ENCODE measurements at regions not wholly inside any gene's neighbourhood (a gene's known extent, or its start where the extent isn't known, plus 50 kb on each side); places are given as distances from the start of the nearest gene placed in this dataset.

GRCh38 chr9:18238752-18239447 is 235.1 kb upstream of the ADAMTSL1 start:
- Histone ChIP-seq H3K4ac (ENCODE audit: low read depth, low read length) (no peak overlapping the region), H3K14ac (replicated peaks; ENCODE audit: low read depth, low read length) (no peak overlapping the region), H3K27ac (ENCODE audit: insufficient read depth, low read length) (no peak overlapping the region), H3K9ac (ENCODE audit: low read depth, low read length) (no peak overlapping the region), H3K4me3 (ENCODE audit: insufficient read depth, low read depth, low read length) (no peak overlapping the region), H4K20me1 (ENCODE audit: insufficient read depth, low read length) (no peaks in the 10 kb centered on the region), H3K36me3 (ENCODE audit: control insufficient read depth, insufficient read depth, low read length) (no peaks in the 10 kb centered on the region), H3K56ac (ENCODE audit: extremely low read depth, insufficient read depth, low read length) (no peak overlapping the region), H3K4me1 (ENCODE audit: control insufficient read depth, insufficient read depth, low read length) (no peaks in the 10 kb centered on the region), H2AK5ac (ENCODE audit: low read depth, low read length) (no peak overlapping the region), H3K9me1 (ENCODE audit: insufficient read depth, low read length) (peaks cover 3% of the 10 kb centered on the region), H2BK20ac (ENCODE audit: low read depth, low read length) (no peak overlapping the region), H3K79me1 (ENCODE audit: low read depth in 1 of 2, low read length in 2 of 2) (no peaks in the 10 kb centered on the region), H2BK120ac (ENCODE audit: low read depth, low read length) (no peak overlapping the region), H2BK15ac (ENCODE audit: low read depth, low read length) (no peak overlapping the region), H4K8ac (ENCODE audit: low read depth in 2 of 2, low read length in 2 of 2) (no peak overlapping the region), H3K9me3 (ENCODE audit: control insufficient read depth, insufficient read depth, low read length) (peaks cover 2% of the 10 kb centered on the region; the same call in 1 of the 2 replicates), H2AFZ (replicated peaks; ENCODE audit: low read length, poor library complexity) (no peak overlapping the region), H4K5ac (ENCODE audit: low read depth, low read length) (no peak overlapping the region), H3K27me3 (ENCODE audit: control insufficient read depth, insufficient read depth, low read length) (peaks cover 2% of the 10 kb centered on the region), H2AK9ac (replicated peaks; ENCODE audit: low read depth, low read length, poor library complexity) (no peak overlapping the region), H4K91ac (ENCODE audit: insufficient read depth, low read depth, low read length) (no peak overlapping the region), H3K23ac (ENCODE audit: low read depth, low read length) (no peak overlapping the region), H3K18ac (ENCODE audit: low read depth, low read length) (no peak overlapping the region), H3K4me2 (ENCODE audit: low read depth, low read length) (no peak overlapping the region), H2BK5ac (ENCODE audit: low read depth, low read length, poor library complexity, severe bottlenecking) (no peak overlapping the region)
- DNase-seq (peak; percentile 56), ATAC-seq (ENCODE audit: low read depth) (no peak; the same call in 1 of the 2 replicates)
- no CpG with 5 or more reads among the region's 1 CpG for WGBS, 2 experiments (ENCODE audit: extremely low coverage in 2 of 2, insufficient read length in 1 of 2)
- ChIA-PET CTCF (interaction anchor here (0.6 kb wide), 1 partner anchor 844 kb away, joined by 4 read pairs; no protein-coding TSS in a partner anchor), POLR2A (ENCODE audit: unreplicated experiment) (no interaction called here)
- intact Hi-C loops (cut with micrococcal nuclease) (no loop called here), in situ Hi-C loops (cut with MboI; ENCODE audit: low sequenced_read_pairs) (no loop called here), dilution Hi-C loops (cut with HindIII; ENCODE audit: low sequenced_read_pairs, unreplicated experiment) (no loop called here)
- BruUV-seq (replicated peaks), result no TSS peak
- TF ChIP-seq CEBPB (IDR thresholded peaks at IDR 0.05; ENCODE audit: low read depth, low read length) (peak; percentile 71; the same call in 1 of the 2 replicates), RAD21 (IDR thresholded peaks at IDR 0.05; ENCODE audit: low read length) (no peak)
